ENCODE measurements at regions not wholly inside any gene's neighbourhood (a gene's known extent, or its start where the extent isn't known, plus 50 kb on each side); places are given as distances from the start of the nearest gene placed in this dataset.

GRCh38 chr4:57220172-57220571, 110.0 kb upstream of the IGFBP7 start:
- Mint-ChIP-seq H3K36me3 (ENCODE audit: low read depth) (no peaks in the 10 kb centered on the region), H3K9me3 (no peaks in the 10 kb centered on the region), H3K4me1 (ENCODE audit: low read depth) (no peaks in the 10 kb centered on the region), H3K4me3 (no peak overlapping the region), H3K27me3 (peaks cover 9% of the 10 kb centered on the region), H3K27ac (no peak overlapping the region)
- CTCF ChIA-PET, result no interaction called here
- intact Hi-C loops (cut with DNase I, micrococcal nuclease), result no loop called here
- H3K27ac ChIP-seq (ENCODE audit: low read depth in 1 of 2, low read length in 2 of 2), result no peak overlapping the region
- POLR2A ChIA-PET, result no interaction called here
- no peaks in the 10 kb centered on the region for H3K4me1 ChIP-seq (ENCODE audit: insufficient read depth, low read length)
- H3K9me3 ChIP-seq (ENCODE audit: control insufficient read depth in 1 of 2, insufficient read depth in 1 of 2, low read length in 2 of 2), result no peaks in the 10 kb centered on the region
- H3K27me3 ChIP-seq (ENCODE audit: control insufficient read depth in 1 of 2, insufficient read depth in 2 of 2, low read length in 2 of 2), result no peaks in the 10 kb centered on the region
- no peak for ATAC-seq (ENCODE audit: poor library complexity)
- H3K4me3 ChIP-seq (ENCODE audit: low read length), result no peak overlapping the region
- no peak for DNase-seq
- no peak for TF ChIP-seq CTCF (IDR thresholded peaks at IDR 0.05)
- H3K36me3 ChIP-seq (ENCODE audit: insufficient read depth, low read length), result no peaks in the 10 kb centered on the region

- H3K4me1 Mint-ChIP-seq (ENCODE audit: low read depth), result no peaks in the 10 kb centered on the region
- ChIA-PET POLR2A (no interaction called here), CTCF (no interaction called here)
- Histone ChIP-seq H3K4me1 (ENCODE audit: insufficient read depth, low read length) (no peaks in the 10 kb centered on the region), H3K9me3 (ENCODE audit: control insufficient read depth in 1 of 2, insufficient read depth in 1 of 2, low read length in 2 of 2) (no peaks in the 10 kb centered on the region), H3K27ac (ENCODE audit: low read depth in 1 of 2, low read length in 2 of 2) (no peak overlapping the region), H3K36me3 (ENCODE audit: insufficient read depth, low read length) (no peaks in the 10 kb centered on the region), H3K4me3 (ENCODE audit: low read length) (no peak overlapping the region), H3K27me3 (ENCODE audit: control insufficient read depth in 1 of 2, insufficient read depth in 2 of 2, low read length in 2 of 2) (no peaks in the 10 kb centered on the region)
- ATAC-seq (ENCODE audit: poor library complexity) (no peak), DNase-seq (no peak)
- TF ChIP-seq CTCF (IDR thresholded peaks at IDR 0.05), result no peak
- no peak overlapping the region for H3K27ac Mint-ChIP-seq
- H3K9me3 Mint-ChIP-seq, result no peaks in the 10 kb centered on the region
- intact Hi-C loops (cut with DNase I, micrococcal nuclease), result no loop called here
- peaks cover 9% of the 10 kb centered on the region for H3K27me3 Mint-ChIP-seq
- H3K36me3 Mint-ChIP-seq (ENCODE audit: low read depth), result no peaks in the 10 kb centered on the region
- no peak overlapping the region for H3K4me3 Mint-ChIP-seq
These were observed 109.2 kb upstream of the IGFBP7 start for GRCh38 chr4:57219431-57219830.

- no peak overlapping the region for H3K4me3 Mint-ChIP-seq
- H3K36me3 Mint-ChIP-seq (ENCODE audit: low read depth), result no peaks in the 10 kb centered on the region
- H3K27ac ChIP-seq (ENCODE audit: low read depth in 1 of 2, low read length in 2 of 2), result no peak overlapping the region
- H3K9me3 ChIP-seq (ENCODE audit: control insufficient read depth in 1 of 2, insufficient read depth in 1 of 2, low read length in 2 of 2), result no peaks in the 10 kb centered on the region
- H3K4me1 ChIP-seq (ENCODE audit: insufficient read depth, low read length), result no peaks in the 10 kb centered on the region
- H3K36me3 ChIP-seq (ENCODE audit: insufficient read depth, low read length), result no peaks in the 10 kb centered on the region
- CTCF ChIA-PET, result interaction anchor here (1.0 kb wide), 1 partner anchor 12 kb away, joined by 3 read pairs; no protein-coding TSS in a partner anchor
- no peaks in the 10 kb centered on the region for H3K9me3 Mint-ChIP-seq
- H3K4me3 ChIP-seq (ENCODE audit: low read length), result no peak overlapping the region
- DNase-seq, result no peak
- POLR2A ChIA-PET, result no interaction called here
- H3K27me3 ChIP-seq (ENCODE audit: control insufficient read depth in 1 of 2, insufficient read depth in 2 of 2, low read length in 2 of 2), result no peaks in the 10 kb centered on the region
- TF ChIP-seq CTCF (IDR thresholded peaks at IDR 0.05), result no peak
- H3K27ac Mint-ChIP-seq, result no peak overlapping the region
- no peaks in the 10 kb centered on the region for H3K4me1 Mint-ChIP-seq (ENCODE audit: low read depth)
- peaks cover 9% of the 10 kb centered on the region for H3K27me3 Mint-ChIP-seq
- ATAC-seq (ENCODE audit: poor library complexity), result no peak
- intact Hi-C loops (cut with DNase I, micrococcal nuclease), result no loop called here
These were observed 104.6 kb upstream of the IGFBP7 start for GRCh38 chr4:57214654-57215411.

All from CD4-positive, alpha-beta T cell (primary cell).